OCI-LY1 (cell line): ENCODE measurements at regions not wholly inside any gene's neighbourhood (a gene's known extent, or its start where the extent isn't known, plus 50 kb on each side); places are given as distances from the start of the nearest gene placed in this dataset.
"Not testable (repeated sequence)": the region's sequence is repeated elsewhere in the genome, so short reads cannot be mapped to it uniquely, and the experiment has no call there.

Source experiments
- H2AFZ ChIP-seq: fragments of 200-600 bp; sonication (generic), shearing (Covaris generic); 2 replicates; pipeline ENCODE4 v1.6.0; 2014; ENCODE audit warnings: antibody characterized with exemption, mild to moderate bottlenecking, low read length
- H3F3A ChIP-seq: fragments of 200-600 bp; sonication (generic), shearing (Covaris generic); 2 replicates; pipeline ENCODE4 v1.6.0; 2014; ENCODE audit warnings: mild to moderate bottlenecking, antibody characterized with exemption, low read length, moderate library complexity; ENCODE audit not compliant: insufficient read depth
- H3K27ac ChIP-seq: fragments of 200-600 bp; sonication (generic); 2 replicates; pipeline ENCODE4 v1.5.1; 2014; ENCODE audit warnings: low read length, mixed run types, mild to moderate bottlenecking, low read depth; ENCODE audit not compliant: poor library complexity, severe bottlenecking
- H3K27me3 ChIP-seq: fragments of 200-600 bp; sonication (generic); 2 replicates; pipeline ENCODE4 v1.6.0; 2014; ENCODE audit warnings: antibody characterized with exemption, mild to moderate bottlenecking, low read length, moderate library complexity; ENCODE audit not compliant: insufficient read depth
- H3K36me3 ChIP-seq: fragments of 200-600 bp; sonication (generic); 2 replicates; pipeline ENCODE4 v1.6.1; 2014; ENCODE audit warnings: mild to moderate bottlenecking, antibody characterized with exemption, low read length, moderate library complexity, mixed read lengths; ENCODE audit not compliant: insufficient read depth
- H3K4me1 ChIP-seq: fragments of 200-600 bp; sonication (generic); 2 replicates; pipeline ENCODE4 v1.5.1; 2014; ENCODE audit warnings: mild to moderate bottlenecking, low read length, moderate library complexity; ENCODE audit not compliant: insufficient read depth, severe bottlenecking
- H3K4me2 ChIP-seq: fragments of 200-600 bp; sonication (generic), shearing (Covaris generic); 2 replicates; pipeline ENCODE4 v1.6.1; 2014; ENCODE audit warnings: low read length
- H3K4me3 ChIP-seq: fragments of 200-600 bp; sonication (generic); 2 replicates; pipeline ENCODE4 v1.5.1; 2014; ENCODE audit warnings: low read length, low read depth, mild to moderate bottlenecking, mixed read lengths; ENCODE audit not compliant: poor library complexity, severe bottlenecking
- H3K79me2 ChIP-seq: fragments of 200-600 bp; shearing (Covaris generic); 2 replicates; pipeline ENCODE4 v1.6.1; 2016; ENCODE audit warnings: mixed run types, low read length, mixed read lengths; ENCODE audit not compliant: insufficient read depth
- H3K9ac ChIP-seq: fragments of 200-600 bp; sonication (generic), shearing (Covaris generic); 2 replicates; pipeline ENCODE4 v1.6.1; 2014; ENCODE audit warnings: mild to moderate bottlenecking, low read length, mixed read lengths
- H3K9me2 ChIP-seq: fragments of 200-600 bp; sonication (generic), shearing (Covaris generic); 2 replicates; pipeline ENCODE4 v1.6.1; 2014; ENCODE audit warnings: low read depth, mild to moderate bottlenecking, low read length, mixed read lengths
- H3K9me3 ChIP-seq: fragments of 200-600 bp; shearing (Covaris generic); 2 replicates; pipeline ENCODE4 v1.6.1; 2014; ENCODE audit warnings: low read length, mixed read lengths
- H4K20me1 ChIP-seq: fragments of 200-600 bp; sonication (generic), shearing (Covaris generic); 2 replicates; pipeline ENCODE4 v1.6.0; 2016; ENCODE audit warnings: mild to moderate bottlenecking, low read length; ENCODE audit not compliant: insufficient read depth
- CTCF ChIP-seq: fragments of 200-600 bp; sonication (generic), shearing (Covaris generic); IDR thresholded peaks from 2 replicates; pipeline ENCODE4 v1.5.1; 2017; ENCODE audit warnings: mild to moderate bottlenecking, antibody characterized with exemption, low read length, moderate library complexity, mixed read lengths
- EZH2 ChIP-seq: fragments of 200-600 bp; sonication (generic), shearing (Covaris generic); IDR thresholded peaks from 2 replicates; pipeline ENCODE4 v1.8.0; 2017; ENCODE audit warnings: borderline replicate concordance, mixed run types, mild to moderate bottlenecking, antibody characterized with exemption, low read length, moderate library complexity, mixed read lengths

GRCh38 chr14:80291101-80291500 is 79.8 kb upstream of the DIO2 start:
- H3K9me3 ChIP-seq = no peaks in the 10 kb centered on the region

GRCh38 chr14:80286744-80287143 is 75.4 kb upstream of the DIO2 start:
- not testable (repeated sequence) for H3K79me2 ChIP-seq, H3K4me1 ChIP-seq, H3K27me3 ChIP-seq, H3K4me3 ChIP-seq, H3K9ac ChIP-seq, H4K20me1 ChIP-seq, H3K36me3 ChIP-seq, H3K4me2 ChIP-seq, H3K27ac ChIP-seq, H3F3A ChIP-seq, H3K9me3 ChIP-seq, H2AFZ ChIP-seq, H3K9me2 ChIP-seq

More at GRCh38 chr14:80291101-80291500, 79.8 kb upstream of the DIO2 start:
- H4K20me1 ChIP-seq = no peaks in the 10 kb centered on the region
- no peaks in the 10 kb centered on the region for H3K4me1 ChIP-seq
- H3K9me2 ChIP-seq = no peaks in the 10 kb centered on the region
- no peaks in the 10 kb centered on the region for H3K79me2 ChIP-seq
- H3F3A ChIP-seq = no peaks in the 10 kb centered on the region
- H3K27ac ChIP-seq = no peak overlapping the region
- no peak overlapping the region for H3K9ac ChIP-seq
- no peak overlapping the region for H2AFZ ChIP-seq
- no peak overlapping the region for H3K4me2 ChIP-seq
- TF ChIP-seq EZH2 = no peak
- no peak for TF ChIP-seq CTCF
- H3K36me3 ChIP-seq = no peaks in the 10 kb centered on the region
- H3K4me3 ChIP-seq = no peak overlapping the region
- H3K27me3 ChIP-seq = no peaks in the 10 kb centered on the region

- Histone ChIP-seq H3K79me2 (no peaks in the 10 kb centered on the region), H3K9me2 (no peaks in the 10 kb centered on the region), H3K9ac (no peak overlapping the region), H3F3A (no peaks in the 10 kb centered on the region), H3K4me3 (no peak overlapping the region), H3K36me3 (no peaks in the 10 kb centered on the region), H3K27me3 (no peaks in the 10 kb centered on the region), H4K20me1 (no peaks in the 10 kb centered on the region), H3K9me3 (no peaks in the 10 kb centered on the region), H2AFZ (no peak overlapping the region), H3K4me1 (no peaks in the 10 kb centered on the region), H3K27ac (no peak overlapping the region), H3K4me2 (no peak overlapping the region)
- TF ChIP-seq EZH2 (no peak), CTCF (no peak)
These were observed 67.2 kb upstream of the DIO2 start for GRCh38 chr14:80278293-80279023.

GRCh38 chr14:80275208-80275850 is 64.0 kb upstream of the DIO2 start:
- Histone ChIP-seq H3K9me2 (no peaks in the 10 kb centered on the region), H3K9ac (no peak overlapping the region), H3K4me1 (no peaks in the 10 kb centered on the region), H2AFZ (no peak overlapping the region), H3K27ac (no peak overlapping the region), H3K79me2 (no peaks in the 10 kb centered on the region), H3K4me2 (no peak overlapping the region), H3K27me3 (no peaks in the 10 kb centered on the region), H3K9me3 (no peaks in the 10 kb centered on the region), H3K36me3 (no peaks in the 10 kb centered on the region), H4K20me1 (no peaks in the 10 kb centered on the region), H3K4me3 (no peak overlapping the region), H3F3A (no peaks in the 10 kb centered on the region)
- no peak for TF ChIP-seq CTCF
- no peak for TF ChIP-seq EZH2

- H3K4me2 ChIP-seq, H3K79me2 ChIP-seq, H3F3A ChIP-seq: not testable (repeated sequence)
These were observed 63.0 kb upstream of the DIO2 start for GRCh38 chr14:80274310-80274709.

More at GRCh38 chr14:80274310-80274709, 63.0 kb upstream of the DIO2 start:
- not testable (repeated sequence) for H3K9me3 ChIP-seq, H3K9ac ChIP-seq, H3K36me3 ChIP-seq, H3K4me1 ChIP-seq, H3K27me3 ChIP-seq, H4K20me1 ChIP-seq, H3K27ac ChIP-seq, H3K4me3 ChIP-seq, H3K9me2 ChIP-seq, H2AFZ ChIP-seq
